GM13976 (cell line): ENCODE measurements at regions not wholly inside any gene's neighbourhood (a gene's known extent, or its start where the extent isn't known, plus 50 kb on each side); places are given as distances from the start of the nearest gene placed in this dataset.

Experiments used
- DNase-seq: peaks from one replicate; pipeline ENCODE4 v3.0.0; 2012; ENCODE audit warnings: low spot score
- in situ Hi-C: fragments of 300-500 bp; cut with MboI; formaldehyde crosslinking; loops from one replicate; pipeline ENCODE4 v1.12.0; 2022; ENCODE audit warnings: low sequenced_read_pairs, mixed read lengths, inconsistent platforms; ENCODE audit not compliant: unreplicated experiment
- TF ChIP-seq, protein P1 (sequence below): IDR thresholded peaks from 2 replicates; pipeline ENCODE4 v1.5.1; 2012; ENCODE audit warnings: borderline replicate concordance, mild to moderate bottlenecking; ENCODE audit not compliant: insufficient read depth; ENCODE audit errors: extremely low read depth, missing control alignments, control extremely low read depth

DNA sequence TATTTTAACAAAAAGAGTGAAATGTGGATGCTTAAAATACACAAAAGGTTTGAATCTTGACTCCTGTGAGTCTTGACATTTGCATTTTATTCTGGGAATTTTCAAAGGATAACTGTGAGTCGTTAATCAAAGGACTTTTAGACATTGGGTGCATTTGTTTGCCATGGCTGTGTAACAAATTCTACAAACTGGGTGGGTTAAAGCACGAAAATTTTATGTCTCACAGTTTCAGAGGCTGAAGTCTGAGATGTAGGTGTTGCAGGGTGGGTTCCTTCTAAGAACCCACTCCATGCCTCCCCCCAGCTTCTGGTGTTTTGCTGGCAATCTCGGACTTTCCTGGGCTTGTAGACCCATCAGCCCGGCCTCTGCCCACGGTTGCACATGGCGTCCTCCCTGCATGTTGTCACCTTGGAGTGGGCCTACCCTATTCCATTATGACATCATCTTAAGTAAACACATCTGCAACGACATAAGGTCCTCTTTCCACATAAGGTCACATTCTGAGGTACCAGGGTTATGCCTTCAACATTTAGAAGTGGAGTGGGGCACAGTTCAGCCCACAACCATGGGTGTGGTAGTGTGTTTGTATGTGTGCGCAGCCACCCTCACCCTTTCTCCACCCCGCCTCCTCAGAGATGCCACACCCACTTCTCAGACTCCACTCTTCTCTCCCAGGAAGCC lies 113.1 kb downstream of the FOXA2 start:
- TF ChIP-seq, protein P1, sequence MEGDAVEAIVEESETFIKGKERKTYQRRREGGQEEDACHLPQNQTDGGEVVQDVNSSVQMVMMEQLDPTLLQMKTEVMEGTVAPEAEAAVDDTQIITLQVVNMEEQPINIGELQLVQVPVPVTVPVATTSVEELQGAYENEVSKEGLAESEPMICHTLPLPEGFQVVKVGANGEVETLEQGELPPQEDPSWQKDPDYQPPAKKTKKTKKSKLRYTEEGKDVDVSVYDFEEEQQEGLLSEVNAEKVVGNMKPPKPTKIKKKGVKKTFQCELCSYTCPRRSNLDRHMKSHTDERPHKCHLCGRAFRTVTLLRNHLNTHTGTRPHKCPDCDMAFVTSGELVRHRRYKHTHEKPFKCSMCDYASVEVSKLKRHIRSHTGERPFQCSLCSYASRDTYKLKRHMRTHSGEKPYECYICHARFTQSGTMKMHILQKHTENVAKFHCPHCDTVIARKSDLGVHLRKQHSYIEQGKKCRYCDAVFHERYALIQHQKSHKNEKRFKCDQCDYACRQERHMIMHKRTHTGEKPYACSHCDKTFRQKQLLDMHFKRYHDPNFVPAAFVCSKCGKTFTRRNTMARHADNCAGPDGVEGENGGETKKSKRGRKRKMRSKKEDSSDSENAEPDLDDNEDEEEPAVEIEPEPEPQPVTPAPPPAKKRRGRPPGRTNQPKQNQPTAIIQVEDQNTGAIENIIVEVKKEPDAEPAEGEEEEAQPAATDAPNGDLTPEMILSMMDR: no peak
- DNase-seq: no peak
- in situ Hi-C loops: no loop called here

DNA sequence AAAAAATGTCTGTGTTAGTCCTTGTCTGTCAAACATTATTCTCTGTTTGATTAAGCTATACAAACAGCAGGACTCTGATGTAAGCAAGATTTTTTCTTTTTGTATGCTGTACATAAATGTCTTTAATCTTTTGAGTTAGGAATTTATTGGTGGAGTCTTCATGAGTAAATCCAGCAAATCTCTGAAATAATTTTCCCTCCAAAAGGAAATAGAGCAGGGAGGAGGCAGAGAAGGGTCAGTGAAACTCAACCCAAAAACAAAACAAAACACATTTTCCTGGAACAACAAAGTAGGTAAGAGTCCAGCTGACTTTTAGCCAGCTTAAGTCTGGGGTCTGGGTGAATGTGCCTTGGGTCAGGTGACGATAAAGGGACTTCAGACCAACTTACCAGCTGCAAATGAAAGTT lies 113.7 kb downstream of the FOXA2 start:
- in situ Hi-C loops: no loop called here
- no peak for DNase-seq
- TF ChIP-seq, protein P1: no peak

DNA sequence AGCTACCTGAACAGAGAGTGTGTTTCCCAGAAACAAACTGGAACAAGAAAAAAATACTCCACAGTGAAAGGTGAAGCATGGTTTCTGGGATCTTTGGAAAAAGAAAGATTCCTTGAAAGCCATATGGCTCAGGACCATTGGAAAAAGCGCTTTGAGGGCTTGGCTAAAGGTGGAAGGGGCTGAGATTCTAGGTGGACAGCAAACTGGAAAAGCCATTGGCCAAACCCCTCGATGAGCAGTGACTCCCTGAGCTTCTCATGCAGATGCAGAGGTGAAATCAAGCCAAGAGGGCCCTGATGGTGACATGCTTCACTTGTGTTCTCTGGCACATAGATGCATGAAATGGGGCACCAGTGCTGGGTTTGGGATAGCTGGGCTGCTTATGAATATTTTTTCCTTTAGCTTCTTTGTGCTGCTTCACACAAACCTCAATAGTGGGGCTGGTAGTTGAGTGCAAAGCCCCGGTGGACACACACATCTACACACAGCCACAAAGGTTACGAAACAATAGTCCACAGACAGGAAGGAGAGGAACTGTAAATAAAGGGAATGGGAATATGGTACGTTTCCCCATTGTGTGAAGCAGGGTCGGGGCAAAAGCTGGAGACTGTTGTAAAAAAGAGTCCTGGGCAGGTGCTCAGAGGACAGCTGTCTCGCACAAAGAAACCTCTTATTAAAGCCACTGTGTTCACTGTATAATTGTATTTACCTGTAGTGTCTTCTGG lies 117.8 kb downstream of the FOXA2 start:
- TF ChIP-seq, protein P1: no peak
- no peak for DNase-seq
- in situ Hi-C loops: no loop called here

DNA sequence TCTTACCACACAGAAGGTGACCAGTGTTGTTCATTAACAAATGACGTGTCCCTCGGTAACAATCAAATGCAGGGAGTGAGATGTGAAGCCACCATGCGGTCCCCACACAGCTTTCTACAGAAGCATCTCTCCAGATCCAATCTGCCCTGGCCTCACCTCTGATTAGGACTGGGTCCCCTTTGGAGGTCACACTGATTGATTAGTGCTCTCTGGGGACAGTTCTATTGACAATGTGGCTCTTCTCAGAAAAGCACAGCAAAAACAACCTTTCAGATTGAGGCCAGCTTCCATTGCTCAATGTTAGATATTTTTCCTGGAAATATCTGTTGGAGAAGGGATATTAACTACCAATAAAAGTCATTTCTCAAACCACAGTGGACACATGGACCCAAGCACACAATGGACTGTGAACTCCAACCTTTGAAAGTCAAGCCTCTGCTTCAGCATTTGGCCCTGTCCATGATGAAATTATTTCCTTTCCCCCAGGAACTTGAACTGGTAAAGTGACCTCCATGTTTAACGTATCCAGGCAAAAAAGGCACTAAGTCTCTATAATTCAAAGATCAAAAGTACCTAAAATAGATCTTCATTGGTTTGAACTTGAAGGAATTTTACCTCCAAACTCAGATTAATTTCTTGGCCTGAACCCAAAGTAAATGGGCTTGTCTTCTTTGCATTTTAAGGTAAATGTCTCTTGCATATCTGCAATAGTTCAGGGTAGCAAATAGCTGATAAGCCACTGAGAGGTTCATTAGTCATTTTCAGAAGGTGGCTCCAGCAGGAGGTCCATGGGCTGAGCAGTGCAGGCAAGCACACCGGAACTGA lies 118.5 kb downstream of the FOXA2 start:
- DNase-seq: no peak
- TF ChIP-seq, protein P1: no peak
- in situ Hi-C loops: no loop called here

DNA sequence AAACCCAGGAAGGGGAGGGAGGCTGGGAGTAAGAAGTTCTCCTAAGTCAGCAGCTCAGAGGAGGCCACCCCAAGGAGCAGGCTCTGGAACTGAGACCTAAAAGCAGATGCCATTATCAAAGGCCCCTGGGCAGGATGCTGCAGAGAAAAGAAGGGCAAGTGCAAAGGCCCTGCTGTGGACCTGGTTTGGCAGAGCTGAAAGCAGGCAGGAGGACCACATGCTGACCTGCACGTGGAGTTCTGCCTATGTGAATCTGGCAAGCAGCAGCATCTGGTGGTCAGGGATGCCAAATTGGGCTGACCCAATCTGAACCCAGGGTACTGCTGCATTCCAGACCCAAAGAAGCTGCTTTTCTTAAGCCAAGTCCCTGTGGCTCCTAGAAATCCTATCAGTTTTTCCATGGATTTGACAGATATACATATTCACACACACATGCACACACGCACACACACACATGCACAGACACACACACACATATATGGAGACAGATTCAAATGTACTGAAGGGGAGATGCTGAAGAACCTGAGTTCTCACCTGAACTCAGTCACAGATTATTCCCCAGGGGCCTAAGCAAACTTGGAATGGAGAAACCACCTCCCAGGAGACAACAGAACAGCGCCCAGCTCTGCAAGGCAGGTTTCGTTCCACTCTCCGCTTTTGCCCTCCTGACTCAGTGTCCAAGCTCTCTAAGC lies 119.9 kb downstream of the FOXA2 start:
- TF ChIP-seq, protein P1: no peak
- in situ Hi-C loops: no loop called here
- DNase-seq: no peak
